IMR-90 (cell line): ENCODE measurements at regions not wholly inside any gene's neighbourhood (a gene's known extent, or its start where the extent isn't known, plus 50 kb on each side); places are given as distances from the start of the nearest gene placed in this dataset.
A peak's percentile ranks its signal among the peaks of the same experiment; 100 is the strongest.

ENCODE experiments used
- ATAC-seq: fragments of 200-7000 bp; cut with Tn5 transposase; 2 replicates; pipeline ENCODE4 v1.9.1; 2020; ENCODE audit warnings: low read depth, mild to moderate bottlenecking, moderate library complexity
- BruUV-seq: library from RNA; stranded (reverse); fragments of 400-500 nt; replicated peaks from 2 replicates; lab custom pipeline; 2021; lab: Mats Ljungman, UMichigan
- CTCF ChIA-PET: fragments of 300-600 bp; formaldehyde crosslinking; extraction: SDS; loops from one replicate; lab custom pipeline; 2021; ENCODE audit warnings: antibody characterized with exemption; lab: Yijun Ruan, JAX
- POLR2A ChIA-PET: fragments of 300-600 bp; sonication (Branson Sonifier 250); formaldehyde crosslinking; loops from one replicate; lab custom pipeline; 2022; ENCODE audit warnings: antibody characterized with exemption; ENCODE audit not compliant: unreplicated experiment; lab: Charles Lee
- DNase-seq: peaks from one replicate; pipeline ENCODE4 v3.0.0; 2013
- H2AFZ ChIP-seq: replicated peaks from 2 replicates; pipeline ENCODE3; 2013; ENCODE audit warnings: low read length, mild to moderate bottlenecking; ENCODE audit not compliant: poor library complexity
- H2AK5ac ChIP-seq: 2 replicates; pipeline ENCODE4 v1.6.1; 2013; ENCODE audit warnings: low read depth, low read length, inconsistent platforms
- H2AK9ac ChIP-seq: replicated peaks from 2 replicates; pipeline ENCODE3; 2013; ENCODE audit warnings: mild to moderate bottlenecking, low read depth, low read length, moderate library complexity; ENCODE audit not compliant: poor library complexity
- H2BK120ac ChIP-seq: 2 replicates; pipeline ENCODE4 v1.6.1; 2013; ENCODE audit warnings: low read depth, low read length, inconsistent platforms
- H2BK15ac ChIP-seq: 3 replicates; pipeline ENCODE4 v1.6.1; 2013; ENCODE audit warnings: low read depth, low read length, inconsistent platforms
- H2BK20ac ChIP-seq: 2 replicates; pipeline ENCODE4 v1.6.1; 2013; ENCODE audit warnings: low read depth, mild to moderate bottlenecking, inconsistent platforms, low read length, moderate library complexity
- H2BK5ac ChIP-seq: 2 replicates; pipeline ENCODE4 v1.6.1; 2013; ENCODE audit warnings: mild to moderate bottlenecking, low read depth, low read length, inconsistent platforms; ENCODE audit not compliant: poor library complexity, severe bottlenecking
- H3K14ac ChIP-seq: replicated peaks from 2 replicates; pipeline ENCODE4 v1.6.1; 2013; ENCODE audit warnings: low read depth, low read length, inconsistent platforms
- H3K18ac ChIP-seq: 2 replicates; pipeline ENCODE4 v1.6.1; 2013; ENCODE audit warnings: low read depth, low read length, control low read depth
- H3K23ac ChIP-seq: 2 replicates; pipeline ENCODE4 v1.6.1; 2013; ENCODE audit warnings: low read depth, low read length, inconsistent platforms
- H3K27ac ChIP-seq: 2 replicates; pipeline ENCODE4 v1.5.1; 2013; ENCODE audit warnings: mild to moderate bottlenecking, control low read depth, low read length; ENCODE audit not compliant: insufficient read depth
- H3K27me3 ChIP-seq: 2 replicates; pipeline ENCODE4 v1.6.1; 2013; ENCODE audit warnings: low read length; ENCODE audit not compliant: control insufficient read depth, insufficient read depth
- H3K36me3 ChIP-seq: 2 replicates; pipeline ENCODE4 v1.6.1; 2013; ENCODE audit warnings: low read length, mixed read lengths; ENCODE audit not compliant: control insufficient read depth, insufficient read depth
- H3K4ac ChIP-seq: 2 replicates; pipeline ENCODE4 v1.6.1; 2013; ENCODE audit warnings: low read depth, low read length, inconsistent platforms
- H3K4me1 ChIP-seq: 2 replicates; pipeline ENCODE4 v1.6.1; 2013; ENCODE audit warnings: low read length, mixed read lengths; ENCODE audit not compliant: control insufficient read depth, insufficient read depth
- H3K4me2 ChIP-seq: 2 replicates; pipeline ENCODE4 v1.6.1; 2013; ENCODE audit warnings: low read depth, mild to moderate bottlenecking, control low read depth, low read length, moderate library complexity
- H3K4me3 ChIP-seq: 2 replicates; pipeline ENCODE4 v1.5.1; 2013; ENCODE audit warnings: low read depth, mild to moderate bottlenecking, control low read depth, low read length, moderate library complexity; ENCODE audit not compliant: insufficient read depth
- H3K56ac ChIP-seq: 2 replicates; pipeline ENCODE4 v1.6.1; 2013; ENCODE audit warnings: low read length, inconsistent platforms; ENCODE audit not compliant: insufficient read depth; ENCODE audit errors: extremely low read depth
- H3K79me1 ChIP-seq, 2 experiments: 2 replicates each; pipeline ENCODE4 v1.6.1; 2013; ENCODE audit warnings: low read length in 2 of 2, inconsistent platforms in 1 of 2, low read depth in 1 of 2
- H3K9ac ChIP-seq: 2 replicates; pipeline ENCODE4 v1.6.1; 2013; ENCODE audit warnings: low read depth, low read length, control low read depth
- H3K9me1 ChIP-seq: 2 replicates; pipeline ENCODE4 v1.6.1; 2013; ENCODE audit warnings: low read length, inconsistent platforms; ENCODE audit not compliant: insufficient read depth
- H3K9me3 ChIP-seq: 2 replicates; pipeline ENCODE4 v1.6.1; 2013; ENCODE audit warnings: low read length; ENCODE audit not compliant: control insufficient read depth, insufficient read depth
- H4K20me1 ChIP-seq: 2 replicates; pipeline ENCODE4 v1.6.1; 2013; ENCODE audit warnings: low read length, inconsistent platforms; ENCODE audit not compliant: insufficient read depth
- H4K5ac ChIP-seq: 2 replicates; pipeline ENCODE4 v1.6.1; 2013; ENCODE audit warnings: mild to moderate bottlenecking, low read depth, low read length, control low read depth
- H4K8ac ChIP-seq, 2 experiments: 2 replicates each; pipeline ENCODE4 v1.6.1; 2013; ENCODE audit warnings: low read depth in 2 of 2, low read length in 2 of 2, control low read depth in 1 of 2, inconsistent platforms in 1 of 2
- H4K91ac ChIP-seq: 2 replicates; pipeline ENCODE4 v1.6.1; 2013; ENCODE audit warnings: low read depth, low read length, inconsistent platforms; ENCODE audit not compliant: insufficient read depth
- FOS ChIP-seq: fragments of 150-350 bp; IDR thresholded peaks from 2 replicates; pipeline ENCODE4 v1.6.1; 2016; ENCODE audit warnings: low read depth, low read length
- RFX5 ChIP-seq: IDR thresholded peaks from 2 replicates; pipeline ENCODE4 v1.8.0; 2012; ENCODE audit warnings: low read depth, mild to moderate bottlenecking, low read length, moderate library complexity
- WGBS, 2 experiments: methylation state at CpG; one replicate each; pipeline versions ENCODE4 v1.1.5 to v1.1.7; 2013; ENCODE audit warnings: missing lambda C conversion rate in 2 of 2; ENCODE audit not compliant: insufficient read length in 1 of 2; ENCODE audit errors: extremely low coverage in 2 of 2; 5-methylcytosine and 5-hydroxymethylcytosine counted together
- dilution Hi-C: fragments of 300-500 bp; cut with HindIII; formaldehyde crosslinking; loops from one replicate; pipeline ENCODE4 v1.14.3; 2018; ENCODE audit warnings: low sequenced_read_pairs; ENCODE audit not compliant: unreplicated experiment
- in situ Hi-C: fragments of 300-500 bp; cut with MboI; formaldehyde crosslinking; loops from 3 replicates; pipeline ENCODE4 v1.14.3; 2019; ENCODE audit warnings: low sequenced_read_pairs, inconsistent platforms, mixed read lengths
- intact Hi-C: fragments of 100-400 bp; cut with micrococcal nuclease; formaldehyde crosslinking; loops from 2 replicates; pipeline ENCODE4 v1.10.0; 2022
- TF ChIP-seq, protein P1 (sequence below): conservative IDR thresholded peaks from 2 replicates; pipeline ENCODE4 v1.5.1; 2012; ENCODE audit warnings: mild to moderate bottlenecking, low read depth, low read length, improper control_type of control experiment

DNA sequence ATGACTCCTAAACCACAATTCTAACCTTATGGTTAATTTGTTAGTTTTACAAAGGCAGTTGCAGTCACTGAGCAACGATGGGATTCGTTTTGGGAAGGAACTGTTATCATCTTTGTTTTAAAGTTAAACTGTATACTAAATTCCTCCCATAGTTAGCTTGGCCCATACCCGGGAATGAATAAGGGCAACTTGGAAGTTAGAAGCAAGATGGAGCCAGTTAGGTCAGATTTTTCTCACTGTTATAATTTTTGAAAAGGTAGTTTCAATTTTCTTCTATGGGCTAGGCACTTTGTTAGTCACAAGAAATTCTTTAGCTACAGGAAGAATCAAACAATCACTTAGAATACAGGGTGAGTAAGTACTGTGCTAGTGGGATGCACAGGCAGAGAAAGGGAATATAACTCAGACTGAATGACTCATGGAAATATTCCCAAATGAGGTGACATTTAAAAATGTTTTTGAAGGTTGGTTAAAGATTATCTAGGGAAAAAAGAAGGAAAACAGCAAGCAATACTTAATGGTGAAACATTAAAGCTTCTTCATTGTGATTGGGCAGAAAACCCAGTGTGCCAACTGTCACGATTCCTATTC is 153.6 kb downstream of the MAGEB17 start:
- H3K9me3 ChIP-seq: no peaks in the 10 kb centered on the region
- H4K5ac ChIP-seq: no peak overlapping the region
- intact Hi-C loops (loop anchor here (5.0 kb wide), 1 partner anchor 346 kb away; no protein-coding TSS in a partner anchor), in situ Hi-C loops (no loop called here), dilution Hi-C loops (no loop called here)
- ATAC-seq: peak; percentile 82
- BruUV-seq: no TSS peak
- no peaks in the 10 kb centered on the region for H4K20me1 ChIP-seq
- no peak overlapping the region for H3K56ac ChIP-seq
- peak overlapping the region; percentile 62; the same call in 1 of the 2 replicates for H3K4me2 ChIP-seq
- CTCF ChIA-PET: interaction anchor here (1.0 kb wide), 1 partner anchor 48 kb away, joined by 3 read pairs; no protein-coding TSS in a partner anchor
- POLR2A ChIA-PET: no interaction called here
- no peak overlapping the region; the same call in 2 of the 3 replicates for H2BK15ac ChIP-seq
- H2AK5ac ChIP-seq: no peak overlapping the region
- no CpG with 5 or more reads among the region's 4 CpGs for WGBS, 2 experiments
- H3K4me3 ChIP-seq: no peak overlapping the region
- no peak overlapping the region for H2AFZ ChIP-seq
- H3K14ac ChIP-seq: no peak overlapping the region
- H3K36me3 ChIP-seq: no peaks in the 10 kb centered on the region
- no peak overlapping the region for H3K27ac ChIP-seq
- peak overlapping the region; percentile 88 for H2BK5ac ChIP-seq
- TF ChIP-seq, protein P1, sequence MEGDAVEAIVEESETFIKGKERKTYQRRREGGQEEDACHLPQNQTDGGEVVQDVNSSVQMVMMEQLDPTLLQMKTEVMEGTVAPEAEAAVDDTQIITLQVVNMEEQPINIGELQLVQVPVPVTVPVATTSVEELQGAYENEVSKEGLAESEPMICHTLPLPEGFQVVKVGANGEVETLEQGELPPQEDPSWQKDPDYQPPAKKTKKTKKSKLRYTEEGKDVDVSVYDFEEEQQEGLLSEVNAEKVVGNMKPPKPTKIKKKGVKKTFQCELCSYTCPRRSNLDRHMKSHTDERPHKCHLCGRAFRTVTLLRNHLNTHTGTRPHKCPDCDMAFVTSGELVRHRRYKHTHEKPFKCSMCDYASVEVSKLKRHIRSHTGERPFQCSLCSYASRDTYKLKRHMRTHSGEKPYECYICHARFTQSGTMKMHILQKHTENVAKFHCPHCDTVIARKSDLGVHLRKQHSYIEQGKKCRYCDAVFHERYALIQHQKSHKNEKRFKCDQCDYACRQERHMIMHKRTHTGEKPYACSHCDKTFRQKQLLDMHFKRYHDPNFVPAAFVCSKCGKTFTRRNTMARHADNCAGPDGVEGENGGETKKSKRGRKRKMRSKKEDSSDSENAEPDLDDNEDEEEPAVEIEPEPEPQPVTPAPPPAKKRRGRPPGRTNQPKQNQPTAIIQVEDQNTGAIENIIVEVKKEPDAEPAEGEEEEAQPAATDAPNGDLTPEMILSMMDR: no peak
- TF ChIP-seq FOS (peak; percentile 50; the same call in 1 of the 2 replicates), RFX5 (no peak)
- H2AK9ac ChIP-seq: no peak overlapping the region
- peak overlapping the region; percentile 31; the same call in 1 of the 2 replicates for H4K91ac ChIP-seq
- H3K9me1 ChIP-seq: no peaks in the 10 kb centered on the region
- no peak overlapping the region for H3K23ac ChIP-seq
- no peaks in the 10 kb centered on the region for H3K27me3 ChIP-seq
- peak overlapping the region; percentile 44; the same call in 1 of the 2 replicates for H2BK120ac ChIP-seq
- DNase-seq: peak; percentile 77
- H3K79me1 ChIP-seq: no peaks in the 10 kb centered on the region
- peak overlapping the region; percentile 67 for H2BK20ac ChIP-seq
- 0 out of 4 replicates have a peak overlapping the region, but pooled peaks of 1 of the 2 experiments have one; percentile 65 for H4K8ac ChIP-seq
- peak overlapping the region; percentile 46; the same call in 1 of the 2 replicates for H3K4ac ChIP-seq
- peak overlapping the region; percentile 97; the same call in 1 of the 2 replicates for H3K18ac ChIP-seq
- H3K4me1 ChIP-seq: peaks cover 5% of the 10 kb centered on the region; the same call in 1 of the 2 replicates
- no peak overlapping the region for H3K9ac ChIP-seq
